GM23338 (cell line): ENCODE measurements at regions not wholly inside any gene's neighbourhood (a gene's known extent, or its start where the extent isn't known, plus 50 kb on each side); places are given as distances from the start of the nearest gene placed in this dataset.

Source experiments
- CREB1 ChIP-seq: fragments of 250-450 bp; sonication (Bioruptor Pico); IDR thresholded peaks from 2 replicates; pipeline ENCODE4 v1.5.0; 2020; ENCODE audit warnings: low read depth, mild to moderate bottlenecking, moderate library complexity
- CTCF ChIP-seq, 2 experiments: fragments of 200-600 bp in 1 of 2; sonication (generic) in 1 of 2; conservative IDR thresholded peaks; 2 replicates each; pipeline versions ENCODE4 v1.5.1 to v1.6.1; 2016 to 2017; ENCODE audit warnings: antibody characterized with exemption in 2 of 2, low read depth in 2 of 2, mild to moderate bottlenecking in 2 of 2, moderate library complexity in 1 of 2
- ETS1 ChIP-seq: IDR thresholded peaks from 2 replicates; pipeline ENCODE4 v1.6.1; 2016; ENCODE audit warnings: antibody characterized with exemption
- EZH2 ChIP-seq: fragments of 200-600 bp; sonication (generic); IDR thresholded peaks from one replicate; pipeline ENCODE4 v1.8.0; 2017; ENCODE audit warnings: antibody characterized with exemption, mild to moderate bottlenecking, low read depth; ENCODE audit not compliant: unreplicated experiment
- EZH2phosphoT487 ChIP-seq: fragments of 200-600 bp; sonication (generic); IDR thresholded peaks from one replicate; pipeline ENCODE4 v1.8.1; 2018; ENCODE audit warnings: antibody characterized with exemption; ENCODE audit not compliant: unreplicated experiment
- JUNB ChIP-seq: IDR thresholded peaks from one replicate; pipeline ENCODE4 v1.6.1; 2016; ENCODE audit warnings: antibody characterized with exemption; ENCODE audit not compliant: unreplicated experiment
- NANOG ChIP-seq: IDR thresholded peaks from 2 replicates; pipeline ENCODE4 v1.6.1; 2016; ENCODE audit warnings: antibody characterized with exemption, borderline replicate concordance
- POLR2AphosphoS5 ChIP-seq: IDR thresholded peaks from 2 replicates; pipeline ENCODE4 v1.6.1; 2016; ENCODE audit warnings: antibody characterized with exemption, low read depth
- REST ChIP-seq: IDR thresholded peaks from one replicate; pipeline ENCODE4 v1.6.1; 2018; ENCODE audit warnings: antibody characterized with exemption; ENCODE audit not compliant: unreplicated experiment
- STAT1 ChIP-seq: IDR thresholded peaks from one replicate; pipeline ENCODE4 v1.6.1; 2016; ENCODE audit warnings: antibody characterized with exemption; ENCODE audit not compliant: unreplicated experiment
- ZNF114 ChIP-seq: fragments of 250-450 bp; sonication (Bioruptor Pico); IDR thresholded peaks from 2 replicates; pipeline ENCODE4 v1.5.0; 2020; ENCODE audit warnings: mild to moderate bottlenecking, moderate library complexity
- ZNF331 ChIP-seq: fragments of 250-450 bp; sonication (Bioruptor Pico); IDR thresholded peaks from 2 replicates; pipeline ENCODE4 v1.5.0; 2020; ENCODE audit warnings: low read depth, mild to moderate bottlenecking, moderate library complexity
- ZNF462 ChIP-seq: fragments of 250-450 bp; sonication (Bioruptor Pico); IDR thresholded peaks from 2 replicates; pipeline ENCODE4 v1.5.0; 2020; ENCODE audit warnings: mild to moderate bottlenecking, moderate library complexity

GRCh38 chr3:152071924-152072323 is 196.8 kb upstream of the MBNL1 start:
- TF ChIP-seq EZH2: no peak
- TF ChIP-seq CTCF (conservative IDR thresholded peaks at IDR 0.05; ENCODE audit: low read depth in 2 of 2): peak; percentile 66 to 78
- no peak for TF ChIP-seq POLR2AphosphoS5
- no peak for TF ChIP-seq REST
- no peak for TF ChIP-seq CREB1 (CRISPR knock-in tag)
- TF ChIP-seq JUNB: no peak
- no peak for TF ChIP-seq EZH2phosphoT487
- TF ChIP-seq ZNF114 (CRISPR knock-in tag): no peak
- TF ChIP-seq STAT1: no peak
- TF ChIP-seq ETS1: no peak
- TF ChIP-seq NANOG: no peak
- no peak for TF ChIP-seq ZNF331 (CRISPR knock-in tag)
- TF ChIP-seq ZNF462 (CRISPR knock-in tag): no peak
